NCI-H526 treated with DMSO at 0.1 percent for 48 hours (cell line): ENCODE measurements at regions not wholly inside any gene's neighbourhood (a gene's known extent, or its start where the extent isn't known, plus 50 kb on each side); places are given as distances from the start of the nearest gene placed in this dataset.
A peak's percentile ranks its signal among the peaks of the same experiment; 100 is the strongest.
"Not testable (repeated sequence)": the region's sequence is repeated elsewhere in the genome, so short reads cannot be mapped to it uniquely, and the experiment has no call there.

Experiments
- DNase-seq: peaks from one replicate; lab custom pipeline; 2025; lab: John Stamatoyannopoulos, UW

DNA sequence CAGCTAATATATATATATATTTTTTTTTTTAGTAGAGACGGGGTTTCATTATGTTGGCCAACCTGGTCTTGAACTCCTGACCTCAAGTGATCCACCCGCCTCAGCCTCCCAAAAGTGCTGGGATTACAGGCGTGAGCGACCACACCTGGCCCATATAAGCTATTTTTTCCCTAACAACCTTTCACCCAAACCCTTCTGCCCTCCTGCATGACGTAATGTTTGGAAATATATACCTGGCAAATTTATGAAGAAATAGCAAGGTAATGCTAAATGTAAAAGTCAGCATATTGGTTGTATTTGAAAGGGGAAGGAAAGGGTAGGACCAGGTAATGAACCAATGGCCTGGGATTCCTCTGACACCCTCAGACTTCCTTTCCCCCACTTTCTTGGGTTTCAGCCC lies 325.5 kb upstream of the ARID1B start:
- DNase-seq: no peak

DNA sequence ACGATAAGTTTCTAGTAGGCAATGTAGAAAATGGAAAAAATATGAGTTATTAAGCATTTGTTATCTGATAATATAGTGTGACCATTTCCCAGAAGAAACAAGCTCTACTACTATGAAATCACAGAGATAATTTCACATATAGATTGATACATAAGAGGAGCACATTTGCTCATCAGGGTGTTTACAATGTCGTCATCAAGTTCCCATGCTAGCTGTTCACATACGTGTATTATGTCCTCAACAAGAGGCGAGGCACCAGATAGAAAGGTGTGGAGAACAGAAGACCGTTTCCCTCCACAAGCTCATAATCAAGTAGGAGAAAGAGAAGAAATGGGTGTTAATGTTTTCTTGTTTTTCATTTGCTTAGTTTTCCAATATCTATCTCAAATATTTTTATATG lies 326.1 kb upstream of the ARID1B start:
- DNase-seq: no peak

DNA sequence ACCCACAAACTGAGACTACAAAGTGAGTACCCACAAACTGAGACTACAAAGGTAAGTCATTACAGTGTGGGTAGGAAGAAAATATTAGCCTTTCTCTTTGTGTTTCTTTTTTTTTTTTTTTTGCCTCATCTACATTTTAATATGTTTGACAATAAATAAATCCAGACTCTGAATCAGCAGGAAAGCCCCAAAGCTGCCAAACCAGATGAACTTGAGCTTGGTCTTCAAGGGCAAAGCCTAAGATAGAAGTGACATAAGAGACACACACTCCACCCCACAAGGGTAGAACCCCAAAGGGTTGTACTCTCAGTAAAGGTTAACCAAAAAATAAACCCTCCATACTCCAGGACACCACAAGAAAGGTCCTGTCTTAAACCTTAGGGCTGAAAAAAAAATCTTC lies 326.8 kb upstream of the ARID1B start:
- DNase-seq: no peak

DNA sequence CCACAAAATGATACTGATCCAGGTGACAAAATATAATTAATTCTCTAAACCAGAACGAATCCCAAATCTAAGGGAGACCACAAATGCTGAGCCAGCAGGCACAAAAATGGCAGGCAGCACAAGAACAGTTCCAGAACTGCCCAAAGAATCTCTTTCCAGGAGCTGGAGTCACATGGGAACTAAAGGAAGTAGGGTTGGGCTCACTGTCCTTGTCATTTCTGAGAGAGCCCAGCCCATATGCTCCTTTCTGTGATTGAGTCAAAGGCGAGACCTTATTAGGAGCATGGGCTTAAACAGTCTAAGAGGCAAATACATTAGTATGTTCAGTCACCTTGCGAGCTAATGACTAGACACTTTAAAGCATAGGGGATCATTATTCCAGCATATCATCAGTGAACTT lies 327.6 kb upstream of the ARID1B start:
- no peak for DNase-seq

DNA sequence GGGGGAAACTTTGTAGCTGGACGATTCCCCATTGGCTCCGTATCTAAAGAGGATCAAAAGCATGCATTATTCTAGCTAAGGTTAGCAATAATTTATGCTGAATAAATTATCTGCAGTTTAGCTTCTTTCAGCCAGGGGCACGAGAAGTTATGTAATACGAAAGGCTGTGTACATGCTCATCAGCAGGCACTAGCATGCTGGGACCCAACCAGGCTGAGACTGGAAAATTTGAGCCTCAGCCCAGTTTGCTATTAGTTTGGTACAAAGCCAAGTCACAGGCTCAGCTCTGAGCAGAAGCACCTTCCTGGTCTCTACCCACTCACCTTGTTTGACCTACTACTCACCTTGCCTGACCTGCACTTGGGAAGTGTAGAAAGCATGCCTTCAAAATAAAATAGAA lies 328.1 kb upstream of the ARID1B start:
- no peak for DNase-seq

DNA sequence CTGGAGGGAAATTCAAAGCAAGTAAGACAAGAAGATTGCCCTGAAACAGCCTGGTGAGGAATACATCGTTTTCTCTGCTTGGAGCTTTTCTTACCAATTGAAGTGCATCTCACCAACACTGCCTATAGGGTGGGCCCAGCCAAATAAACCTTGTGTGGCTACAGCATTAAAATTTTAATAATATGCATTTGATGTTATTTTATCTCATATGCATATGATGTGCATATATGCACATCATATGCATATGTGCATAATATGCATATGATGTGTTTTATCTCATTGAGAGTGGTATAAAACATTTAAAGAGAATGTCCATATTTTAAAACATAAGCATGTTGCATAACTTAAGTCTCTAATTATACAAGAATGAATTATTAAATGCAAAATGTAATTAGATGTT lies 328.6 kb upstream of the ARID1B start:
- no peak for DNase-seq

DNA sequence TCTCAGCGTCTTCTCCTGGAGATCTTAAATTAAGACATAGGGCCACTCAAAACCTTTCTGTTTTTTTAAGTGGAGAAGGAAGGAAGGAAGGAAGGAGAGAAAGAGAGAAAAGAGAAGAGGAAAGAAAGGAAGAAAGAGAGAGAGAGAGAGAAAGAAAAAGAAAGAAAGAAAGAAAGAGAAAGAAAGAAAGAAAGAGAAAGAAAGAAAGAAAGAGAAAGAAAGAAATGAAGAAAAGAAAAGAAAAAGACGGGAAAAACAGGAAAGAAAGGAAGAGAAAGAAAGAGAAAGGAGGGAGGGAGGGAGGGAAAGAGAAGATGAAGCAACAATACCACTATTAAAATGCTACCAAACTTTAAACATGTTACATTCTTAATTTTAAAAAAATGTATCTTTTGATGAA lies 336.5 kb upstream of the ARID1B start:
- DNase-seq: no peak

DNA sequence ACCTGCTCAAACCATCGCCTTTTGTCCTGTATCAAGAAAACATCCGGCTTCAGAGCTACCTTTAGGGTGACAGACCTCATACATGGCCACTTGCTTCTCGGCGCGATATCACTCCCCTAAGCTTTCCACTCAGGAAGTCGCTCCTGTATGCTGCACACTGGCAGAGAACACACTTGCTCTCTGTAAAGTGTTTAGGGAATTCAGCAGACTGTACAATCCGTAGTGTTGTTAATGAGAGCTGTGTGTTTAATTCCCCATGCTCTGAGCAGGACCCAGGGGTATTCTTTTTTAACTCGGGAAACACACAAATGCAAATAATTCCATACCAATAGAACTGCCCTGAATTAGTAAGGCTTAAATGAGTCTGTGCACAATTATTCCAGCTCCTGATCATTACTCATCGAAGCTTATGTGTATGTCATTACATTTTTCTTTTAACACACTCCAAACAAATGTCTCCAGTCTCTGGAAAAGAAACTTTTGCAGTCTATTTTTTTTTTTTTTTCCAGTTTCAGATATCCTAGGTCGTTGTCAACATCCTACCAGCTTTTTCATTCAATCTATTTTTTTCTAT lies 338.7 kb upstream of the ARID1B start:
- DNase-seq: peak; percentile 37

DNA sequence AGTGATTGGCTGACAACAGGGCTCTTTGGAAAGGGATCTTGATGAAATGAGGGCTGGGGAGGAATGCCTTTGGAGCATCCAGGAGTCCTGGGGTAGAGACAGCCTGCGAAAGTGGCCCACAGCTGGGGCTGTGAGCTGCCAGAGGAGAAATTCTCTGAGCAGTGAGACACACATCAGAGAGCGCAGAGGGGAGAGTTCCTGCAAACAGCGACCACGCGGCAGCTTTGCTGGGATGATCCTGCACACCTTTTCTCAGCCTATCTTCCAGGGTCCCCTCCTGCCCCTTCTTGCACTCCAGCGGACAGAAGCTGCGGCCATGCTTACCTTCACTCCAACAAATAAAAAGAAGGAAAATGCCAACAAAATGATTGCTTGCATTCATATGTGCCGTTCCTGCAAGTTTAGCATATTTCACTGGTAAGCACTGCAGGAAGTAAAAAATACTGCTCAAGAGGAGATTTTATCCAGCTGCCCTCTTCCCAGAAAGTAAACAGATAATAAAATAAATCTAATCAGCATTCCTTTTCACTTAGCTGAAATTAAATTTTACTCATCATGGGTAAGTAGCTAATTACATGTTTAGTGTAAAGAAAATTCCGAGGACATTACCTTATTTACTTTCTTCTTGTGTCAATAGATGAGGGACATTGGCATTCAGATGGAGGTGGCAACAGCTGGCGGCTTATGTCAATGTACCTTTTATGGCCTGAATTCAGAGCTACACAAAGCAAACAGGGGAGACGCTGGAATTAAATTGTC lies 339.9 kb upstream of the ARID1B start:
- DNase-seq: peak; percentile 17

DNA sequence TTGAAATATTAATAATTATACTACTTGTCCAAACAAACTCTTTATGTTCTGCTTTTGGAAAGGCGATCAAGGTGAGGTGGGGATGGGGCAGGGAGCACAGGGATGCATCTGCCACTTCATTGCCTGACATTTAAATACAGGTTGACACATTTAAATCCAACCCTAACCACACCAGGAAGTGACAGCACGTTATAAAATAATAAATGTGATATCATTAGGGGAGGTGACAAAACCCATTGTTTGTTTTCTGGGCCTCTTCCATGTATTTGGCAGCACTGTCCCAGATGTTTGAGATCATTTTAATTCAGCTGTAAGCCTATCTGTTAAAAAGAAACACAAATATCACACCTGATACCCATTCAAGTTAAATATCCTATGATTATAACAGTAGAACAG lies 342.4 kb upstream of the ARID1B start:
- DNase-seq: no peak

DNA sequence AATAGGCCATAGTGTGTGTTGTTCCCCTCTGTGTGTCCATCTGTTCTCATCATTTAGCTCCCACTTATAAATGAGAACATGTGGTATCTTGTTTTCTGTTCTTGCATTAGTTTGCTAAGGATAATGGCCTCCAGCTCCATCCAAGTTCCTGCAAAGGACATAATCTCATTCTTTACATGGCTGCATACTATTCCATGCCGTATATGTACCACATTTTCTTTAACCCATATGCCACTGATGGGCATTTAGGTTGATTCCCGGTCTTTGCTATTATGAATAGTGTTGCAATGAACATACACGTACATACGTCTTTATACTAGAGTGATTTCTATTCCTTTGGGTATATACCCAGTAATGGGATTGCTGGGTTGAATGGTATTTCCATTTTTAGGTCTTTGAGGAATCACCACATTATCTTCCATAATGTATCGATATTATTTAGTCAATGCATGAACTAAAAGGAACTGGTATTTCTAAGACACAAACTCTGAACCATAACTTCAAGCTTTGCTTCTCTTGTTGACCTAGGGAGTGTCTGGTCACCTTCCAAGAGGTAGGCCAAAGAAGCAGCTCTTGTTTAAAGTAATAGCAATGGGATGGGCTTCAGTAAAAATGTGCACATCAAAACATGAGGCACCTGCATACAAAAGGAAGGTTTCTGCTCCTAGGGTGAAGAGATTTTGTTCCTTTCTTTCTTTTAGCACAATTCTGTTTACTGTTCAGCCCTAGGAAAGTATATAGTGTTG lies 343.0 kb upstream of the ARID1B start:
- DNase-seq: no peak

DNA sequence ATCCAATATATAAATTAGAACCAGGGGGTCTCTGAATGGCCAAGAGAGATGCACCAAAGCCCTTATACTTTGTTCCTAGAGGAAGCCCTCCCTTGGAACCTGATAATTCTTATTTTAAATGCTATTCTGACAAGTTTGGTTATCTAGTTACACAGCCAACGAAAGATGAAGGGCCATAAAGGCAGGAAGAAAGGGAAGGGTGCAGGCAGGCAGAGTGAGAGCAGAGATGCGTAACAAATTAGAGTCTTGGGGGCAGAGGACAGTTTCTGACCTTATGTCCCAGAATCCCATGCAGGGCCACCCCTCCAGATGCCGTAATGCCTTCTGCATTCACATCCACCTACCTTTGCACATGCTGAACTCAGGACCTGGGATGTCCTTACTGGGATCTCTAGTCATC lies 344.6 kb upstream of the ARID1B start:
- DNase-seq: no peak

DNA sequence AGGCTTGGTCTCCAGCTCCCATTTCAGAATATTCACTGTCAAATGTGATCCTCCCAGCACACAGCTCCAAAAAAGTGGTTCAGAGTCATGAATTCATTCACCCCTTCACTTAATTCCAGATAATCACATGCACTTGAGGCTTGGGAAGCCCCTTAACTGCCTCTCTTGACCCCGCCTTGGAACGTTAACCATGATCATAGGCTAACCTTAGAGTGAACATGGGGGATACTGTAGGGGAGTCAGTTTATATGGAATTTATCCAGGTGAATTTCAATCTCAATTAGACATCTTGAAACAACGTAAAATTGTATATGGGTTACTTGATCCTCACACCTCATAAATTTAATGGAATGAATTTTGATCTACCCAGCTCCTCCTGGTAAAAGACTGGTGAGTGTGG lies 346.8 kb upstream of the ARID1B start:
- no peak for DNase-seq

DNA sequence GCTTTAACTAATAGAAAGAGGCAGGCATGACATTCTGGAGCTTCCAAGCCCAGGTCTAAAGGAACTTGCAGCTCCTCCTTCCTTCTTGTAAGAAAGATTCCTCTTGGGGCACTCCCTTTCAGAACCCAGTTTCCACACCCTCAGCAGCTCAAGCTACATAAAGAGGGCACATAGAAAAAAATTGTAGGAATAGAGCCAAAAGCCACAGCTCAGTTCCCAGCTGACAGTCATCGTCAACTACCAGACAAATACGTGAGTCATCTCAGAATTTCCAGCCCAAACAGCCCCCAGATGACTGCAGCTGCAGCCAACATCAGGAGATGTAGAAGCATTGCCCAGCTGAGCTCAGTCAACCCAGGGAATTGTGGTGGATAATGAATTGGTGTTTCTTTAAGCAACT lies 349.8 kb upstream of the ARID1B start:
- no peak for DNase-seq

DNA sequence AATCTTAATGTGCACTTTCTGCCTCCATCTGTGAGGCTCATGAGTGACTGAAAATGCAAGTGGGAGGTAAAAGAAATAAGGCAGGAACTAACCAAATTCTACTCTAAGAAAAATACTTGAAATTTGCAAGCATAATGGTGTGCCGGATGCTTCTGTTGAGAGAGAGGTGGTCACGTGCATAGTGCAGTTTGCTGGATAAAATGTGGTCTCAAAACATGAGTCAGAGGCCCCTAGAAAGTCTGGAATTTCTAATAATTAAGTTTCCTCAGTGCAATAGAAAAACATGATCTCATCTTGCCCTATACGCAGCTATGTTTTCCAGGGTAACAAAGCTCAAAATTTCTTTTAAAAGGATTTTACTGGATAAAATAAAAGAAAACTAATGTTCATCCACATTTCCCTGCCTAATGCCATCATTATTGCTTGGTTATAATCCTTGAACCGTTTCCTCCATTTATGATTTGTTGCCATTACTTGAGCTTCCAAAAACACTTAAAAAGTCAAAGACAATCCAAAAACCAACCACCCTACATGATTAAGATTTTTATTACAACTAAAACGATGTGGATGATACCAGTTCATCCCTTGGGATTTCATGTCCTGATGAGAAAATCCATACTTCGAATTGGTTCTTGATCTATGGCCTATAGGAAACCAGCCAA lies 351.7 kb upstream of the ARID1B start:
- DNase-seq: no peak

DNA sequence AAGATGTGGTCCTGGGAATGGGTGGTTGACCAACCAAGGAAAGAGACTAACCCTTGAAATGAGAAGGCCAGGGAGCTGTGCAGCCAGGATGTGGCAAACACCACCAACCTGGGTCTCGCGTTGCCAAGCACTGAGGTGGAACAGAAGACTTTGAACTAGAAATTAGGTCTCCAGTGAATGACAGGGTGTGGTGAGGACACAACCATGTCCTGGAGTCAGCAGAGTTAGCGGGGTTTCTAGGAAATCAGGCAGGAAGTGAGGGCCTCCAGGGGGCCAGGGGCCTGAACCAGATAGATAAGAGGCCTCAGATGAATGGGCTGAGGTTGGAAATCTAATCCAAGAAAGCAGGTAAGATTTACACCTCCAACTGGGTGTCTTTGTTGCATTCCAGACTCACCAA lies 353.3 kb upstream of the ARID1B start:
- no peak for DNase-seq

DNA sequence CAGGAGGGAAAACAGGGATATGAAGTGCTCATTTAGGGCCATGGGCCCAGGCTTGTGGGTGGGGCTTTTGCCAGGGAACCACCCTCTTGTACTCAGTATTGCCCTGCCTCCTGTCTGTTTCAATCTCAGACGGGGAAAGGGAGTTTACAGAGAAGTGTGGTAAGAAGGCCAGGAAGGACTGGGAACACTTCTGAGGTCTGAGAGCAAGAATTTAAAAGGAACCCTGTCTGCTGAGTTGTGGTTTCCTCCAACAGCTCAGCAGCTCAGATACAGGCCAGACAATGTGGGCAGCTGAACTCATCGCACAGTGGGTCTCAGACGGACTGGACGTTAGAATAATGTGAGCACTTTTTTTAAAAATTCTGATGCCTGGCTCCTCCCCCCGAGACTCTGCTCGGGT lies 354.1 kb upstream of the ARID1B start:
- DNase-seq: no peak

DNA sequence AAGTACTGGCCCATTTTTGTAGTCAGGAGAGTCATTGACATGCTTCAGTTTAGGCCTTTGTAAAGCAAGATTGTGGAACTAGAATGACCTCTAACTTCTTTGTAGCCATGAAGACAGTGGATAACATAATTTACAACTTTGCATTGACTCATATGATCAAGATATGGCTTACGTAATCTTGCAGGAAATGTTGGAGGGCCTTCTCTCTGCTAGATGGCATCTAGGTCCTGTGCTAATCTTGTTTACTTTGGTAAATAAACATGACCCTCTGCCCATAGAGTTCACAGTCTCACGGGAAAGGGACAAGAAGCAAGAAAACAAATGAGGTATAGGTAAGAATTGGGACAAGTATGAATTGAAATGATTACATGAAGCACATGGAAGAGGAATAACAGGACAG lies 355.2 kb upstream of the ARID1B start:
- no peak for DNase-seq

DNA sequence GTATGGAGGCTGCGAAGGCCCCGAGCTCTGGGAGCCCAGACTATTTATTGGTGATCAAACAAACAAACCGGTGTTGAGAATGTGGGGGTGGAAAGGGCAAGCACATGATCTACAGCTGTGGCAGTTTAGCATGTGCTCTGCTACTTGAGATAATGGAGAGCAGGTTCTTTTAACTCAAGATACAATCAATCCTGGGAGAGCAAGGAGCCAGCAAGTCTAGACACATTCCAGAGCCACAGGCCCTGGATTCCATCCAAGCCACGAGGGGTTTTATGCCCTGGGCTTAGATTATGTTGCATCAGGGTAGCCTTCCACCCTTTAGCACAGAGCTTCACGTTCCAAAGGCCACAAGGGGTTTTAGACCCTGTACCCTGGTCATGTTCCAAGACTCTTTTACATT lies 355.9 kb upstream of the ARID1B start:
- DNase-seq: not testable (repeated sequence)

DNA sequence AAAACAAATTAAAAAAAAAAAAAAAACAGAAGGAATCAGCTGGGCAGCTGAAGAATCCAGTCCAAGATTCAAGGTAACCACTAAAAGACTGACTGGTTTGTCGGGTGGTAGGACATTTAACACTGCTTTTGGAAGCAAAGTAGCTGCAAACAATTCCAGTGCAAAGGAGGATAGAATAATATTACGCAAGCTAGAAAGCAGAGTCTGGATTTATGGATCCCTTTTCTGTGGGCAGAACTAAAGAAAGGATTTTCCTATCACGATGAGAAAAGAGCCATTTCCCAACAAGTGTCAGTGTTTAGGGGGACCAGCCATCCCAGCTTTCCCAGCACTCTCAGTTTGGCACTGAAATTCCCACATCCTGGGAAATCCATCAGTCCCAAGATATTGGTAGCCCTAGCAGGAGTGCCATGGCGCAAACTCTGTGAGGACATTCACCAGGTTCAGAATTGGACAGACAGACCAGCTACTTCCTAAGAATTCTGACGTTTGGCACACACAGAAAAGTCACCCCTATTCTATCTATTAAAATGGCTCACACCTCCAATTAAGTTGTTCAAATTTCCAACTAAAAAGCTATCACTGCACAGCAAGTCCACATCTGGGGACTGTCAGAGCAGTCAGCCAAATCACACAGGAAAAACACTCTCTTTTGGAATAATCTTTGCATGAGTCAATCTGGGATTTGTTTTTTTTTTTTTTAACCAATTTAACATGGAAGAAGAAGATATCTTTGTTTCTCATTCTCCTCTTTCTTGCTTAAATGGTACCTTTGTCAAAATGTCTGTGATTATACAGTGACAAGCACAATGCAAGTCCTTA lies 356.8 kb upstream of the ARID1B start:
- no peak for DNase-seq

DNA sequence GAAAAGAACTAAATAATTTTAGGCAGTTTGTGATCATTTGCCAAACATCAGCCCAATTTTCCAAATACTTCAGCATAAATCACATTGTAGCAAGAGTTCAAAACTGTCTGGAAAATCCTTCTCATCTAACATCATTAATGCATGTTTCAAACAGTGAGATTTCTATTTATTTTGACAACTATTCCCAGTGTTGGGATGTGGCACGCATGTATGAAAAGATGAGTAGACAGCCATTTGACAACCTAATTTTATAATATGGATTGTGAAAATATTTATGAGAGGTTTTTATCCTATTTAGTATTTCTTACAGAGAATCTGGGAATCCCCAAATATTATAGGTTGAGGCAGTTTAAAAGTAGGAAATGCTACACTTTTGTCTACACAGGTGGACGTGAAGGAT lies 357.6 kb upstream of the ARID1B start:
- DNase-seq: no peak

DNA sequence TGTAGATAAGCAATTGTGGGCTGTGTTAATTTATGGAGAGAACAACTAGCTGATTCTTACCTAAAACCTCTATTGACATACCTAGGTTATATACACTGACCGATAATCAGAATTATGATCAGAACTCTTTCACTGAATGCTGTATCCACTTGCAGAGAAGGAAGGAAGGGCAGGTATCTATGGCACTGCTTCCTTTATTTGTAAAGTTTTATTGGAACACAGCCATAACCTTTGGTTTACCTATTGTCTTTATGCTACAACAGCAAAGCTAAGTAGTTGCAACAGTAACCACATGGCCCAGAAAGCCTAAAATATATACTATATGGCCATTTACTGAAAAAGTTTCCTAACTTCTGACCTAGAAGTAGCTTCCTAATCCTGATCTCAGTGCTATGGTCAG lies 358.9 kb upstream of the ARID1B start:
- DNase-seq: no peak
